GM12892 (cell line): ENCODE measurements at regions not wholly inside any gene's neighbourhood (a gene's known extent, or its start where the extent isn't known, plus 50 kb on each side); places are given as distances from the start of the nearest gene placed in this dataset.

ENCODE experiments used
- POLR2A ChIP-seq: IDR thresholded peaks from 2 replicates; pipeline ENCODE4 v1.6.1; 2011; ENCODE audit warnings: low read depth, low read length, control low read depth
- POLR2AphosphoS5 ChIP-seq: IDR thresholded peaks from 2 replicates; pipeline ENCODE4 v1.6.1; 2011; ENCODE audit warnings: low read depth, low read length, control low read depth
- TAF1 ChIP-seq: IDR thresholded peaks from 2 replicates; pipeline ENCODE4 v1.6.1; 2011; ENCODE audit warnings: low read depth, mild to moderate bottlenecking, control low read depth, low read length, borderline replicate concordance

DNA sequence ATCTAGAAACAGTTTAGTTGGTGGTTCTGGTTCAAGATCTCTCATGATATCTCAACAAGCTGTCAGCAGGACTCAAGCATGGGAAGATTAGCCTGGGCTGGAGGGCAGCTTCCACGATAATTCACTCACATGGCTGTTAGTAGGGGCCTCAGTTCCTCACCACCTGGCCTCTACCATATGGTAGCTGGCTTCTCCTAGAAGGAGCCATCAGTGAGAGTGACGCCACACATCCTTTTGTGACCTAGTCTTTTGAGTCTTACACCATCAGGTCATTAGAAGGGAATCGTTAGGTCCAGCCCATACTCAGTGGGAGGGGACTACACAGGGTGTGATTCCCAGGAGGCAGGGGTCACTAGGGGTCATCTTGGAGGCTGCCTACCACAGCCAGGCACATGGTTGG, 239.3 kb upstream of the PLPP4 start:
- TF ChIP-seq POLR2AphosphoS5 (no peak), TAF1 (no peak), POLR2A (no peak)
